GM10266 (cell line): ENCODE measurements at regions not wholly inside any gene's neighbourhood (a gene's known extent, or its start where the extent isn't known, plus 50 kb on each side); places are given as distances from the start of the nearest gene placed in this dataset.

ENCODE experiments used
- DNase-seq: peaks from one replicate; pipeline ENCODE4 v3.0.0; 2012; ENCODE audit errors: extremely low spot score
- TF ChIP-seq, protein P1 (sequence below): IDR thresholded peaks from 2 replicates; pipeline ENCODE4 v1.5.1; 2012; ENCODE audit warnings: mild to moderate bottlenecking, low read depth; ENCODE audit not compliant: control insufficient read depth, insufficient read depth; ENCODE audit errors: missing control alignments

DNA sequence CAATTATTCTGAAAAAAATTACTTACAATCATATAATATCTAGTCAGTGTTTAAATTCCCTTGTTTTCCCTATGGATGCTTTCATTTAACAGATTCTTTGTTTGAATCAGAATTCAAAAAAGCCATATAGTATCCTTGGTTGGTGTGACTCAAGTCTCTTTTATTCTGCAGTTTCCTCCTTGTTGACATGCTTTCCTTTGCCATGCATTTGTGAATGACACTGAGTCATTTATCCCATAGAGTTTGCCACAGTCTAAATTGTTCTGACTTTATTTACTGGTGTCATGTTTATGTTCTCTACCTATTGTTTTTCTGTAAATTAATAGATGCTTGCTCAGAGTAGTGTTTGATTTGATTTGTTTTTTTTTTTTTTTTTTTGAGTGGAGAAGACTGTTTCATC is 893.8 kb upstream of the SLC10A2 start:
- TF ChIP-seq, protein P1, sequence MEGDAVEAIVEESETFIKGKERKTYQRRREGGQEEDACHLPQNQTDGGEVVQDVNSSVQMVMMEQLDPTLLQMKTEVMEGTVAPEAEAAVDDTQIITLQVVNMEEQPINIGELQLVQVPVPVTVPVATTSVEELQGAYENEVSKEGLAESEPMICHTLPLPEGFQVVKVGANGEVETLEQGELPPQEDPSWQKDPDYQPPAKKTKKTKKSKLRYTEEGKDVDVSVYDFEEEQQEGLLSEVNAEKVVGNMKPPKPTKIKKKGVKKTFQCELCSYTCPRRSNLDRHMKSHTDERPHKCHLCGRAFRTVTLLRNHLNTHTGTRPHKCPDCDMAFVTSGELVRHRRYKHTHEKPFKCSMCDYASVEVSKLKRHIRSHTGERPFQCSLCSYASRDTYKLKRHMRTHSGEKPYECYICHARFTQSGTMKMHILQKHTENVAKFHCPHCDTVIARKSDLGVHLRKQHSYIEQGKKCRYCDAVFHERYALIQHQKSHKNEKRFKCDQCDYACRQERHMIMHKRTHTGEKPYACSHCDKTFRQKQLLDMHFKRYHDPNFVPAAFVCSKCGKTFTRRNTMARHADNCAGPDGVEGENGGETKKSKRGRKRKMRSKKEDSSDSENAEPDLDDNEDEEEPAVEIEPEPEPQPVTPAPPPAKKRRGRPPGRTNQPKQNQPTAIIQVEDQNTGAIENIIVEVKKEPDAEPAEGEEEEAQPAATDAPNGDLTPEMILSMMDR, result no peak
- DNase-seq, result no peak

DNA sequence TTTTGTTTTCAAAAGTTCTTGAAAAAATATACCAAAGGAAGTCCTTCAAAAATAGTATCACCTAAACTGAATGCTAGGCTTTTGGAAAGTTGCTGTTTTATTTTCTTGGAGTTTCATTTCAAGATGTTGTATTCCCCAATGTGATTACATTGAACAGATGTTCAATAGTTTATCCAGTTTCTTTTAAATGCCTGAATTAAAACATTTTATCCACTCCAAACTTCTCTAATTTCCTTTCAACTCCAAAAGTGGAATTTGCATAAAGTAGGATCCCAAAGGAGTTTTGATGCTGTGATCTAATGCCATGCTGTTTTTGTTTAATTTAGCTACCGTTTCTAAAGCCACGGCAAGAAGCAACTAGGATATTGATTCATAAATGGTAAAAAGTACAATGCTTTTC is 892.5 kb upstream of the SLC10A2 start:
- DNase-seq, result no peak
- TF ChIP-seq, protein P1, result no peak

DNA sequence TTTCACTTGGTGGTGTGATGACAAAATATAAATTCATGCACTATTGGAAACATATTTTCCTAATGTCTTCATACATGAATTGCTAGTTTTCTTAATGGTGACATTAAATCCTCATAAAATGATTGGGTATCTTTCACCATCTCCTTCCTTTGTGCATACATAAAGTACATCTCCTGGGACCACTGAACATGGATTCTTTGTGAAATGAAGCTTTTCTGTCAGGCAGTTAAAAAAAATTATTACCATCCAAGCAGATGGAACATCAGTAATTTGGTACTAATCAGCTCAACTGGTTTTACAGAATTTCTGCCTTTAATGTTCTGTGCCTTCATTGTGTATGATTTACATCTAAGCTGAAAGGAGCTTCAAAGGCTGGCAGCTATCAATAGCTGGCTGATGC is 891.7 kb upstream of the SLC10A2 start:
- TF ChIP-seq, protein P1, result no peak
- no peak for DNase-seq

DNA sequence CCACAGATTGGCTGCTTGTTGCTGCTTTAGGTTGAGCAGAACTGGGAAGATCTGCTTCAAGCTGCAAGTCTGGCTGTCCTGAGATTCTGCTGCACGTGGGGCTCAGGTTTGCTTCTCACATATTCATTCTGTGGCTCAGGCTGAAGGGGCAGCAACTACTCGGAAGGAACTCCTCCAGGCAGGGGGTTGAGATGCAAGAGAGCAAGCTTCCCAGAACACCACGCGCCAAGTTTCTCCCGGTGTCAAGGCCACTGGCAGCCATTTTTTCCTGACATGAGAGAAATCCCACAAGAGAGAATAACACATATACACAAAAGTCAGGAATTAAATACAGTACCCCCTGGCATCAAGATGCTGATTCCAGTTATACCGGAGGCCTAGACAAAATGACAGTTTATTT is 887.6 kb upstream of the SLC10A2 start:
- TF ChIP-seq, protein P1, result no peak
- no peak for DNase-seq

- TF ChIP-seq, protein P1, result no peak
- no peak for DNase-seq
Observed at GRCh38 chr13:103952183-103952582, 886.0 kb upstream of the SLC10A2 start.

DNA sequence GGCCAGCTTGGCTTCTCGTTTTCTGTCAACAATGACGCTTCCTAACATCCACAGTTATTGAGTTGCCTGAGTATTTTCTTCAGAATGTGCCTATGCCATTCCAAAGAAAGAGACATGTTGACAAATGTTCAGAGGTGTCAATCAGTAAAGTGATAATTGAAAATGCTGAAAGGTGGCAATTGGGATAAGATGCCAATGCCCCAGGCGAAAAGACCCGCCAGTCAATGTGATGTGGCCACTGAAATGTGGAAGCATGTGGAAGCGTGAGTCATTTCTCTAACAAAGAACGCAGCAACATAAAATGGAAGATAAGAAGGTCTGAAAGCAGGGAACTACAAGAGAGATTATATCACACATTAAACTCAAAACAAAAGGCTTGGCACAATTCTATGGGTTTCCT is 882.2 kb upstream of the SLC10A2 start:
- no peak for DNase-seq
- TF ChIP-seq, protein P1, result no peak

- no peak for DNase-seq
- TF ChIP-seq, protein P1, result no peak
Observed at GRCh38 chr13:103945836-103946235, 879.6 kb upstream of the SLC10A2 start.
